EL (cell line): ENCODE measurements at regions not wholly inside any gene's neighbourhood (a gene's known extent, or its start where the extent isn't known, plus 50 kb on each side); places are given as distances from the start of the nearest gene placed in this dataset.

Experiments used
- DNase-seq: peaks from one replicate; pipeline ENCODE4 v3.0.0-alpha.2; 2016

DNA sequence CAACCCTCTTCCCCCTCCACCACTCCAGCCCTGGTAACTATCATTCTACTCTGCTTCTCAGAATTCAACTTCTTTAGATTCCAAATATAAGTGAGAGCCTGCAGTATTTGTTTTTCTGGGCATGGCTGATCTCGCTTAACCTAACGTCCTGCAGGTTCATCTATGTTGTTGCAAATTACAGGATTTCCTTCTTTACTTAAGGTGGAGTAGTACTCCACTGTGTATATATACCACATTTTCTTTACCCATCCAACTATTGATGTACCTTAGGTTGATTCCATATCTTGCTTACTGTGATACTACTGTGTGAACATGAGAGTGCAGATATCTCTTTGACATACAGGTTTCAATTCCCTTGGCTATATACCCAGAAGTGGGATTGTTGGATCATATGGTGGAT lies 106.3 kb upstream of the ZNF366 start:
- no peak for DNase-seq

DNA sequence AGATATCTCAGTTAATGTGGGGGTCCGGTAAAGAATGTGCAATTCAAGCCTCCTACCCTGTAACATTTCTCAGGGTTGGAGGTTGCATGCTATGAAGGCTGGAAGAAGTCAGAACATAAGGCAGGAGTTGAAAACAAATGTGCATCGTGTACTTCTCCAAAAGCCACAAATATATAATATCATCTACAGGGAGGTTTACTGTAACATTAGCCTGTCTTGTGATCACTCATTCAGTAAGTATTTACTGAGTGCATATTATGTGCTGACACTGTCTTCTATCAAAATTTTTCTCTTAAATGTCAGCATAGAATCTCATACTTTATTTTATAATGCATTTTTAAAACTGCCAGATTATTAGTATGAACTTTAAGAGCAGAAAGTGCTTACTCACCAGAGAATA lies 105.6 kb upstream of the ZNF366 start:
- DNase-seq, result no peak

DNA sequence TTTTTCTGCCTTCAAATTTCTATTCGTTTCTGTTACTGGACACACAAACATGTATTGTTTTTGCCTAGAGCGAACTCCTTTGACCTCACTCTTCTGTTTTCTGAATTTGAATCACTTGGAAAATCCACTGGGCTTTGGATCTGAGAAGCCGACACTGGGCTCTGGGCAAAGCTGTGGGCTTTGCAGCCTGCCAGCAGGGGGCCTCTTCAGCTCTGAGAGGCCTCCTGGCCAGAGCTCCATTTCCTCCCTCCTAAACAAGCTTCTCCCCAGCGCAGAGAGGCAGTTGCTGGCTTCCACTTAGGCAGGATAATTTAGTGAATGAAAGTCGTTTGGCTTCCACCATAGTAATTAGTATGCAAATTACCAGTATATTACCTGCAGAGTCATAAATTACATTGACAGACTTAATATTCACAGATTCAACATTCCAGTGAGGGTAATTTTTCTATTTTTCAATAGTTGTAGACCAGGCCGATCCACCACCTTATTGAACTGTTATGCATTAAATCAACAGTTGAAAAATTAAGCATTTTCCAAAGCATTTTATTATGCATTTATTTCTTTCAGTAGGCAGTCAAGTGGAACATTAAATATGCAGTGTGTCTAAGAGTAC lies 104.0 kb upstream of the ZNF366 start:
- peak; percentile 74 for DNase-seq

DNA sequence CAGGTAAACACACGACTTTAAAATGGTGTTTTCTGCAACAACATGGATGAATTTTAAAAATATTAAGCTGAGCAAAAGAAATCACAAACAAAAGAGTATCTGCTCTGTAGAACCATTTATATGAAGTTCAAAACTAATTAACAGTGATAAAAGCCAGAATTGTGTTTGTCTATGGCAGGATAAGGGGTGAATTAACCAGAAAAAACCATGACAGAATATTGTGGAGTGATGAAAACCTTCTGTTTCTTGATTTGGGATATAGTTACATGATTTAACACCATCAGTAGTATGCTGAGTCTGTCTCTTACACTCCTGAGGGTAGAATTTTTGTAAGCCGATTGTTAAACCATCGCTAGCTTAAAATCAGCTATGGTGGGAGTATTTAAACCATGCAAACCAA lies 101.7 kb upstream of the ZNF366 start:
- no peak for DNase-seq

DNA sequence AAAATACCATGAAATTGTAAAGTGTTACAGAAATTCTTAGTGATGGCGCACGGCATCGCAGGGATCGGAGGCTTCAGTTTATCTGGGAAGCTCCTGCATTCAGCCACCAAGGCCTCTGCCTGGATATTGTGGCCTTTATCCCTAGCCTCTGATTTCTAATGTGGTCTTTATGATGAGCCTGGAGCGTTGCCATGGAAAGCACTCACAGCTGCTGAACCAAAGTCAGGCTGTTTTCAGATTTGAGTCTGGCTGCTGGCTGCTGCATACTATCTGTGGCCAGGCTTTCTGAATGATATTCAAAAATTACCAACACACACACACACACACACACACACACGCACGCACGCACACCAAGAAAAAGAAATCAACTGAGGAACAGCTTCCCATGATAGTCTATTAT lies 101.1 kb upstream of the ZNF366 start:
- no peak for DNase-seq

DNA sequence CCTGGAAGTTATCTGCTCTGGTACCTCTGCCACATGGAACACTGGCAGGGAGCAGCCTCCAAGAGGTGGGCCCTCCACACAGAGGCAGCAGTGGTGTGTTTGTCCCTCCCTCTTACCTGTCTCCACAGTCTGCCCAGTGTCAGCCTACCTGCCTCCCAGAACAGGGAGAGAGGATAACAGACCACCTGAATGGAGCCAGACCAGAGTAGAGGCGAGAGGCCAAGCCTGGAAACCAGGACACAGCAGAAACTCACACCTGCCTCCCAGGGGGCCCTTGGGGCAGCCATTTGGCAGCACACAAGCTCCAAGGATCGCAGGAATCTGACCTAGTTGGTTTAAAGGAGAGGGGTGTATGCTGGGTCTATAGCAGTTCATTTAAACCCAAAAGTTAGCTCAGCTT lies 100.2 kb upstream of the ZNF366 start:
- no peak for DNase-seq

DNA sequence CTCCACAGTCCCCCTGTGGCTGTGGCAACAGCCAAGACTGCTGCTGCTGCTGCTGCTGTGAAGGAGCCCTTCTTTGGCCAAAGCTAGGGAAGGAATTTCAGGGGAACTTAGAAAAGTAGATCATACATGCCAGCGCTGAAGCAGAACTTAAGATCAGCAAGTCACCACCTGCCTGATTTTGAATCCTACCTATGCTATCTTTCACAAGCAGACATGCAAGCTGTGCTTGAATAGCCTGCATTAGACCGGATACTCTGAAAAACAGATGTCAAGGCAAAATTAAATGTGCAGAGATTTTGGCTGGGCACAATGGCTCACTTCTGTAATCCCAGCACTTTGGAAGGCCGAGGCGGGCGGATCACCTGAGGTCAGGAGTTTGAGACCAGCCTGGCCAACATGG lies 99.3 kb upstream of the ZNF366 start:
- no peak for DNase-seq

DNA sequence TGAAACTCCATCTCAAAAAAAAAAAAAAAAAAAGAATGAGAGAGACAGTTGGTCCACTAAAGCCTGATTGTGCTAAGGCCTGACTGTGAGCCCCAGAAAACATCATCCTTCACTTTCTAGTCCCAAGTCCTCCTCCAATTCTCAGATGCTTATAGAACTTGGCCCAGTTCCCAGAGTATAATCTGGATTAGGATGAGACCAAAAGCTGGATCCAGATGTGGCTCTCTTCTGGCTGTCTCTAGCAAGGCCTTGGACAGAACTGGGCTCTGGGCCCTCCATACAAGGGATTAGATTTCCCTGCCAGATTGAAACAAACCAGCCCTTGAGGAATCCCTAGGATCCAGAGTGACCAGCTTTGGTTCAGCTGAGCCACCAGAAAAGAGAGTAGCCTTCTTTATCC lies 98.4 kb upstream of the ZNF366 start:
- DNase-seq, result no peak

DNA sequence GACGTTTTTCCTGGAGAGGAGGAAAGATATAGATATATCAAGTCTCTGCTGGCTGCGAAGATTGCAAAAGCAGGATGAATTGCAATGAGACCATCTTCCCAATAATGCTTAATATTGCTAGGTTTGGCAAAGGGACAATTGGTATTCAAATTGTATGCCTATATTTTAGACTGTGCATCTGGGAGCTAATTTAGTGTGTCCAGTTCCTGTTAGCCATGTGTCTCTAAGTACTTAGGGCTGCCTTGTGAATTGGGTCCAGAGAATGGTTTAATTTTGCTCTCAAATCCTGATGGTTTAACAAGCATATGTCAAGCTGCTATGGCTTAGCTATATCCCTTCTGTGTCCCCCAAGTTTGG lies 97.6 kb upstream of the ZNF366 start:
- no peak for DNase-seq

DNA sequence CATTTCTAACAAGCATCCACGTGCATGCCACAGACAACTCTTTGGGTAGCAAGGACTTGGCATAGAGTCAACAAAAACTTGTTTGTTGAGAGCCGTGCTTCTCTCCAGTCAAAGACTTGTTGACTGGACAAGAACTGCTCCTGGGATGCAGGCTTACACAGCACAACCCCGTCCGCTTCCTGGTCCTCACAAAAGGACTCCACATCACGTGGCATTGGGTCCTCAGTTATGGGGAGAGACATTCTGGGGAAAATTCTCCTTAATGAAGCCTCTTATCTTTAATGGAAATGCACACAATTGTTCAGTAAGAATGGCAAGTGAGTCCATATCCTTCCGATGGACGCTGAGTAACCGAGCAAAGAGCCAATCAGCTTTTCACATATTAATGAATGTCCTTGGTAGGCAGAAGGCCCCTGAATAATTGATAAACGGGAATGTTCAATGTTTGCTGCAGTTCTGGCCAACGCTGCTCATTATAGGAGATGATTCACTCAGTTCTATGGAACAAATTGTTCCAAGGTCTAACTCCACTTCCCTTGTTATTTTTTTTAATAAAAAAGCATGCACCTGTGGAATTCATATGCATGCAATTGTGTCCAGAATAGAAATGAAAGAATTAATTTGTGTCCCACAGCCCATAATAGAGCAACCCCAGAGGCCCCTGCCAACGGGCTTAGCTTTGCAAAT lies 97.0 kb upstream of the ZNF366 start:
- DNase-seq, result no peak

DNA sequence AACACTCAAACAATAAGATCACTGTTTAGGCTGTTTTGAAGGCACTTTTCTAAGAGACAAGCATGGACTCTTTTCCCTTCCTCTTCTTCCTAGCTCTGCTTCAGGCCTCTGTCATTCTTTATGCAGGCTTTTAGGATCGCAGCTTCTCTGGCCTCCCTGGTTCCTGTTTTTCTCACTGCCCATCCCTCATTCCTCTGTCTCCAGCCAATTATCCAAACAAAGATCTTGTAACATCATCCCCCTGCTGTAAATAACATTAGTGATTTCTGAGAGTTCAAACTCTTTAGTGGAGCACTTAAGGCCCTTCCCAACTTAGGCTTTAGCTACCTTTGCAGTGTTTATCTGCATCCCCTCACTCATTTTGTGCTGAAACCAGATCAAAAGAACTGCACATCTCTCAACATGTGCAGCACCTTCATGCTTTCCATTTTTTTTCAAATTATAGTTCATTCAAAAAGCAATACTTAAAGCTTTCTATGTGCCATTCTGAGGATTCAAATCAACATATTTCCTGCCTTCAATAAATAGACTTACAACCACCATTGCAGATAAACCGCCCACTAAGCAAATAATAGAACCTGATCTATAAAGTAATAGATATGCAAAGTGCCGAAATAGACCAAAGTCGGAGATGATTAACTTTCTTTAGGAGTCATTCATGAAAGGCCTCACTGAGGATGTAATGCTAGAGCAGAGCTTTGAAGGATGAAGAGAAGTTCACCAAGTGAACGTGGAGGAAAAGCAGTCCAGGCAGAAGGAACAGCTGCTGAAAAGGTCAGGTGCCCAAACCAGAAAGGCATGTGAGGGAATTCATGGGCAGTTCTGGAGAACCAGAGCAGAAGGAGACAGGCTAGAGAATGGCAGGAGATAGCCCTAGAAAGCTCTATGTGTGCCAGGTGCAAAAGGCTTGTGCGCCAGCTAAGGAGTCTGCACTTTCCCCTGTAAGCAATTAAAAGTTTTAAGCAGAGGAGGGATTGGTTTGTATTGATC lies 95.8 kb upstream of the ZNF366 start:
- DNase-seq, result no peak

DNA sequence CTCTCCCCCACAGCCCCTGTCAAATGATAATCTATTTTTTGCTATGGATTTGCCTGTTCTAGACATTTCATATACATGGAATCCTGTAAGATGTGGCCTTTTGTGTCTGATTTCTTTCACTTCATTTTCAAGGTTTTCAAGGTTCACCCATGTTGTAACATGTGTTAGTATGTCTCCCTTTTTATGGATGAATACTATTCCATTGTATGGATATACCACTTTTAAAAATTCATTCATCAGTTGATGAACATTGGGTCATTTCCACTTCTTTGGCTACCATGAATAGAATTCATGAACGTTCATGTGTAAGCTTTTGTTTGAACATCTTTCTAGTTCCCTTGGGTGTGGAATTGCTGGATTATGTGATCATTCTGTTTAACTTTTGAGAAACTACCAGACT lies 94.7 kb upstream of the ZNF366 start:
- DNase-seq, result no peak

DNA sequence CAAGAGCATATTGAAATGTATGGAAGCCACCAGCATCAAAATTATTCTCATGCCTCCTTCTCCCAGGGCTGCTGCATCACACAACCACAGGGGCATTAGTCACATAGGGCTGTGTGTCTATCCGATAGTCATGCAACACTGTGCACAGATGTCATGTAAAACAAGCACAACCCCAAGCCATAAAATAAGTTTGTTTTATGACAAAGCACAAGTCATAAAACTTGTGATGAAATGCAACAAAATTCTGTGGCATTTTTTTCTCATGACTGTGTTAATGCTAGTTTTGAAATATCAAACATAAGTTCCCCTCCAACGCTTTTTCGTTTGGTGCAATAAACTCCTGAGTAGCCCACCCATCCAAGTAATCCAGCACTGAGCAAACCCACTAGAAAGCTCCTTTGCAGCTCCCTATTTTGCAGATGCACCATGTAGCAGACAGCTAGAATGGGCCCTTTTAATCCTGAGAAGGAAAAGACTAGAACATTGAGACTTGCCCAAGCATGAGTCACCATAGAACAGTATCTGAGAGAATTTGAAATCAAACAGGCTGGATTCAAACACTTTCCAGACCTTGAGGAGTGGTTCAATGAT lies 93.3 kb upstream of the ZNF366 start:
- DNase-seq, result peak; percentile 98

DNA sequence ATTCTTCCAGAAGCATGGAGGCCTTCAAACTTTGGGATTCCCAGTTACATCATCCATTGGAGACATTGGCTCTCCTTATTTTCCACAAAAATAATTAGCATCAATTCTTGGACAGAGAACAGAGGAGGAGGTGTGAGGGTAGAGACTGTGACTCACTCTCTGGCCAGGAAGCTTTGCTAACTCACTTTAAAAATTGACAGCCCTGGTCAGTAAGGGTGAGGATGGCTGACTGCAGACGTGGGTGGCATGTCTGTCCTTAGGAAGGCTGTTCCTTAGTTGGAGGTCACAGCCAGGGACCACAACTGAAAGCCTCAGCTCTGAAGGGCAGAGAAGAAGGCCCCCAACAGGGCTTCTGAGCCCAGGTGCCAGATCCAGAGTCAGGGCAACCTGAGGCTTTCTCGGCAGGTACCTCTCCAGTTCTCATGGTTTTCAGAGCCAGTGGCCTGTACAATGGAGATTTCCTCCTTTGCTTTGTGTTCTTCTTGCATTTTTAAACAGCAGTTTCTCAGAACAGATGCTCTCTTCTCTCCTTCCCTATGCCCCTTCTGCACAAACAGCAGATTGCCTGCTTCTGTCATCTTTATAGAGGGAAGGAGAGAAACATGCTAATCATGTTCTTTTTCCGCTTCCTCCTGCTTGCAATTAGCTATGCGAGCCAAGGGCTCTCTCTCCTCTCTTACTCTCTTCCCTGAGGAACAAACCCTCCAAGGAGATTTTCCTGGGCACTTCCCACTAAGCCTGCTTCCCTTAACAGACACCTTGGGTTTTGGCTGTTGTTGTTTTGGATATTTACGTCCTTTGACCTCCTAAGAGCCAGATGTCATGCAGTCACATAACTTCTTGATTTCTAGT lies 92.5 kb upstream of the ZNF366 start:
- peak; percentile 69 for DNase-seq

DNA sequence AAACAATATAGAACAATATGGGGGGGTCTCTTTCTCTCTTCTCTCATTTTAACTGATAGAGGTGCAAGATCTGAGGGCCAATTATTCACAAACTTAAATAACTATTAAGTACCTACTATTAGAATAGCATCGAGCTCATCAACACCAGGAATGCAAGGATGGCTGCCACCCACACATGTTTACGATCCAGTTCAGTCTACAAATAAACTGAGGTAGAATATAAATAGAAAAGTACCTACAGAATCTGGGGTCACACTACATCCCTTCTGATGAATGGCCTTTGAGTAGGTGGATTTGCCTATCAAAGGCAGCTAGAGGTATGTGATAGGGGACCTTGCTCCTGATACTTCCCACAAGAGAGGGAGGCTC lies 91.8 kb upstream of the ZNF366 start:
- no peak for DNase-seq

DNA sequence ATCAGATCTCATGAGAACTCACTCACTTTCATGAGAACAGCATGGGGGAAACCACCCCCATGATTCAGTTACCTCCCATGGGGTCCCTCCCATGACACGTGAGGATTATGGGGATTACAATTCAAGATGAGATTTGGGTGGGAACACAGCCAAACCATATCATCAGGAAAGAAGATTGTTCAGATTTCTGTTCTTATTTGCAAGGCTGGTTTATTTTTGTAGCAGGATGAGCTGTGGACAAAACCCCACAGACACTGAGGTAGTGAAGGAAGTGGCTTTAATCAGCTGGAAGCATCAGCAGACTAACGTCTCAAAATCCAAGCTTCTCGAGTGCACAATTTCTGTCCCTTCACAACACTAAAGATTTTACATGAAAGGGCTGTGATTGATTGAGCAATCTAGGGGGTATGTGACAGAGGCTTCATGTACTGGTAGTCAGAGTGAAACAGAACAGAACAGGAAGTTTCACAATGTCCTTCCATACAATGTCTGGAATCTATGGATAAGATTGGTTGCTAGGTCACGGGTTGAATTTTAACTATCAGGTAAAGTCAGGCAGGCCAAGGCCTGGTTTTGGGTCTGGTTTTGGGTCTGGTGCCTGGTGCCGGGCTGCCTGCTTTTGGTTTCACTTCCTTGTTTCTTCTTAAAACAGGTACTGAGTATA lies 91.3 kb upstream of the ZNF366 start:
- DNase-seq, result peak; percentile 63

DNA sequence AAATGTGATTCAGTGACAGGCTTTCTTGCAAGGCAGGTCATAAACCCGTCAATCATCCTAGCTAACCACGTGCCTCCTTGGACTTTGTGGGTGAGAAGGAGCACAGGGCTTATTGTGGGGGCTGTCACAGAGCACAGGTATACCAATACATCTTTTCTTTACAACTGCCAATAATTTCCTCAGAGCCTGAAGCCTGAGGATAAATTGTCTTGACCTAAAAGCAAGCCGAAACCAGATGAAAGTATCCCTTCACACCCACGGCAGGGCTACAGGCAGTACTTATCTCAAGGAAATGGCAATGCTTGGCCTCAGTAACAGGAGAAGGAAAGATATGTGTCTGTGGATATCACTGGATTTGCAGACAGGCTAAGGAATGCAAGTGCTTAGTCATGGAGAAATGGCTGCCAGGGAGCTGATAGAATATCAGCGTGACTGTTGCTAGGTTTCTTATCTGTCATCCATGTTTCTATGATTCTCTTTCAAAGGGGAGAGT lies 90.3 kb upstream of the ZNF366 start:
- DNase-seq, result peak; percentile 88

DNA sequence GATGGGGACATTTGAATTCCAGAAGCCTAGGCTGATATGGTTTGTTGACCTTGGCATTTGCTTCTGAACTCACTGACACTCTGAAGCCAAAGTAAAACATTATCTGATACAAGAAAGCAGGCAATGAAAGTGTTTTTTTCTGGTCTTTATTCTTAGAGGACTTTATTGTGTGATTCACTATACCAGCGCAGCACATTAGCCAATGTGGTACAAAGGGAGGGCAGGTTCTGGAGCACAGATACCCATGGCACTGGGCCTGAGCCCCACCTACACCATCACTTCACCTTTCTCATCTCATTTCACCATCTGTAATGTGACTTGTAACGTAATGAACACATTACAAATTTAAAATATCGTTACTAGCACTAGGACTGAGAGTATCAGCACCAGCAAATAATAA lies 89.7 kb upstream of the ZNF366 start:
- no peak for DNase-seq

DNA sequence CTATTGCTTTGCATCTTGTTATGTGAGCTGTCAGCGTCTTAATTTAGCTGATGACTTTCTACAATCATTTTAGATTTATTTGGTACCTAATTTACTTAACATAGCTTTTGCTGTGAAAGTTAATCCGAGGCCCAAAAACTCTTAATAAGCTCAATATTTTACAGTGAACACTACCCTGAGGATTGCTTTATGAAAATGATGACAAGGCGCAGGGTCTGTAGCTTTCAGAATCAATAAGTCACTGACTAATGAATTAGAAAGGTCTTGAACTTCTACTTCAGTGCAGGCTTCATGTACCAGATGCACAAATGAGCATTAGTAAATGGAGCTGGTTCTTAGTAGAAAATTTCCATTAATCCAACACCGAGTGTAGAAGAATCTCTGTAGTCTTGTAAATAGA lies 81.4 kb upstream of the ZNF366 start:
- no peak for DNase-seq

DNA sequence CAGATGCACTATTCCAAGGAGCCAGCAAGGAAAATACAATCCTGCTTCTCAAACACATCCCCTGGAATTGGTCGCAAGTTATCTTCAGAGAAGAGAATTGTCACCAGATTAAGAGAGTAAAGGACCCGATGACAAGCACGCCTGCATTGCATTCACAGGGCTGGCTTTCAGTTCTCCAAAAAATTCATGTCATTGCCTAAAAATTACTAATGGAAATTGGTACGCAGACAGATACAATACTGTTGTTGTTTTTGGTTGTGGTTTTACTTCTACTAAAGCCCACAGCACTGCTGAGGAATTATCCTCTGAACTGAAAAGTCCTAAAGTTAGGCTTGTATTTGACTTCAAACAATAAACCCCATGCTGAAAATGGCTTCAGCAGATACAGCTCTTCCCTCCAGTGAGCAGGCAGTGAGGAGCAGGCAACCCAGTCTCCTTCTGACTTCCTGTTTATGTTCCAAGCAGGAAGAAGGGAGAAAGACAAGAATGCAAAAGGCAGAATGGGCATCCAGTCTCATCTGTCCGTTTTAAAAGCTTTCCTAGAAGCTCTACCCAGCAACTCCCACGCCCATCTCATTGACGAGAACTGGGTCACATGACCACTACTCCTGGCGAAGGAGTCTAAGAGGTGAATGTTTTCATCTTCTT lies 80.6 kb upstream of the ZNF366 start:
- DNase-seq, result peak; percentile 21

DNA sequence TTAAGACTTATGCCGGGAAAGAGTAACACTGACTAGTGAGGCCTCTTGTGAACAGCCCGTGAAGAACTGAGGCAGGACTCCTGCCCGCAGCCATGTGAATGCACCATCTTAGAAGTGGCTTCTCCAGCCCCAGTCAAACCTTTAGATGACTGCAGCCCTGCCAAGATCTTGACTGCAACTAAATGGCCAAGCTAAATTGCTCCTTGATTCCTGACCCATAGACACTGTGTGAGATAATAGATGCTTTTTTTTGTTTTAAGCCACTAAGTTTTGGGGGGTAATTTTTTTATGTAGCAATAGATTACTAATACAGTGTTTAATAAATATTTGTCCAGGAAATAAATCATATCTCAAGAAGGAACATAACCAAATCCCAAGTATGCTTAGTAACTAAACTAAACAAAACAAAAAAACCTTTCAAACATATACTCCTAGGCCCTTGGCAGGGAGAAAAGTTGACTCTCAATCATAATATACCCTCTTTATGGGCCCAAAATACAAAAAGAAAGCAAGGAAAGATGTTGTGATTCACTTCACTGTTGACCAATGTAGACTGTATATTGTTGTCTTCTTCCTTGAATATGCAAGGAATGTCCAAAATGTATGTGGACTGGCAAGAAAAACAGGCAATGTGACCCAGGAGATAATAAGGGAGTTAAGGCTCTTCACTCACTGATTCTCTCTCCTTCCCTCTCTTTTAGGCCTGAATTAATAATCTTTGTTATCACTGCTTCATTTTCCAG lies 79.7 kb upstream of the ZNF366 start:
- DNase-seq, result peak; percentile 47
